Keratinocyte (primary cell): ENCODE measurements at regions not wholly inside any gene's neighbourhood (a gene's known extent, or its start where the extent isn't known, plus 50 kb on each side); places are given as distances from the start of the nearest gene placed in this dataset.
"Not testable (repeated sequence)": the region's sequence is repeated elsewhere in the genome, so short reads cannot be mapped to it uniquely, and the experiment has no call there.

Experiments used
- CTCF ChIP-seq, 3 experiments: IDR thresholded peaks in 1 of 3; conservative IDR thresholded peaks in 1 of 3; optimal IDR thresholded peaks in 1 of 3; 2 replicates in 2 of 3; 3 replicates in 1 of 3; pipeline versions ENCODE3 to v1.5.1; 2011; ENCODE audit warnings: low read length in 3 of 3, mild to moderate bottlenecking in 3 of 3, moderate library complexity in 2 of 3, control low read depth in 1 of 3, inconsistent platforms in 1 of 3; ENCODE audit not compliant: insufficient read depth in 2 of 3; ENCODE audit errors: extremely low read depth in 1 of 3
- EZH2 ChIP-seq: IDR thresholded peaks from one replicate; pipeline ENCODE4 v1.6.1; 2012; ENCODE audit warnings: inconsistent platforms, mild to moderate bottlenecking, low read length, moderate library complexity

GRCh38 chr16:27628943-27629462 is 79.1 kb downstream of the KATNIP start:
- TF ChIP-seq CTCF (optimal IDR thresholded peaks at IDR 0.05 in 1 of 3, IDR thresholded peaks at IDR 0.05 in 1 of 3, conservative IDR thresholded peaks at IDR 0.05 in 1 of 3; ENCODE audit: extremely low read depth in 1 of 3, insufficient read depth in 2 of 3, low read length in 3 of 3); EZH2: not testable (repeated sequence)
